Gastroesophageal sphincter (tissue), 3 donors: ENCODE measurements at regions not wholly inside any gene's neighbourhood (a gene's known extent, or its start where the extent isn't known, plus 50 kb on each side); places are given as distances from the start of the nearest gene placed in this dataset.

Source experiments
- EP300 ChIP-seq: sonication (generic); formaldehyde crosslinking; IDR thresholded peaks from one replicate; pipeline ENCODE4 v1.6.1; 2017; ENCODE audit warnings: antibody characterized with exemption, mild to moderate bottlenecking
- POLR2A ChIP-seq, 2 donors: fragments of 450-650 bp; IDR thresholded peaks; one replicate each; pipeline ENCODE4 v1.6.1; 2017; ENCODE audit warnings: antibody characterized with exemption in 2 of 2, mild to moderate bottlenecking in 2 of 2, moderate library complexity in 1 of 2
- POLR2AphosphoS5 ChIP-seq: sonication (generic); formaldehyde crosslinking; IDR thresholded peaks from one replicate; pipeline ENCODE4 v1.6.1; 2017; ENCODE audit warnings: antibody characterized with exemption
- TF ChIP-seq, protein P1 (sequence below), 4 experiments: fragments of 200-600 bp in 2 of 4; fragments of 450-650 bp in 2 of 4; sonication (generic) in 1 of 4; IDR thresholded peaks; one replicate each; pipeline ENCODE4 v1.5.1; 2017 to 2019; ENCODE audit warnings: antibody characterized with exemption in 4 of 4, mild to moderate bottlenecking in 2 of 4, moderate library complexity in 2 of 4

GRCh38 chrX:30010471-30010870 lies 204.9 kb upstream of the MAGEB2 start:
- TF ChIP-seq EP300, result no peak
- TF ChIP-seq, protein P1, sequence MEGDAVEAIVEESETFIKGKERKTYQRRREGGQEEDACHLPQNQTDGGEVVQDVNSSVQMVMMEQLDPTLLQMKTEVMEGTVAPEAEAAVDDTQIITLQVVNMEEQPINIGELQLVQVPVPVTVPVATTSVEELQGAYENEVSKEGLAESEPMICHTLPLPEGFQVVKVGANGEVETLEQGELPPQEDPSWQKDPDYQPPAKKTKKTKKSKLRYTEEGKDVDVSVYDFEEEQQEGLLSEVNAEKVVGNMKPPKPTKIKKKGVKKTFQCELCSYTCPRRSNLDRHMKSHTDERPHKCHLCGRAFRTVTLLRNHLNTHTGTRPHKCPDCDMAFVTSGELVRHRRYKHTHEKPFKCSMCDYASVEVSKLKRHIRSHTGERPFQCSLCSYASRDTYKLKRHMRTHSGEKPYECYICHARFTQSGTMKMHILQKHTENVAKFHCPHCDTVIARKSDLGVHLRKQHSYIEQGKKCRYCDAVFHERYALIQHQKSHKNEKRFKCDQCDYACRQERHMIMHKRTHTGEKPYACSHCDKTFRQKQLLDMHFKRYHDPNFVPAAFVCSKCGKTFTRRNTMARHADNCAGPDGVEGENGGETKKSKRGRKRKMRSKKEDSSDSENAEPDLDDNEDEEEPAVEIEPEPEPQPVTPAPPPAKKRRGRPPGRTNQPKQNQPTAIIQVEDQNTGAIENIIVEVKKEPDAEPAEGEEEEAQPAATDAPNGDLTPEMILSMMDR (IDR thresholded peaks at IDR 0.05), result no peak
- TF ChIP-seq POLR2AphosphoS5, result no peak
- no peak for TF ChIP-seq POLR2A (IDR thresholded peaks at IDR 0.05)
